Left lung (tissue), 4 donors: ENCODE measurements at regions not wholly inside any gene's neighbourhood (a gene's known extent, or its start where the extent isn't known, plus 50 kb on each side); places are given as distances from the start of the nearest gene placed in this dataset.

ENCODE experiments used
- ATAC-seq: fragments of 200-7000 bp; cut with Tn5 transposase; one replicate; pipeline ENCODE4 v1.9.1; 2020; ENCODE audit warnings: moderate library complexity
- DNase-seq, 4 donors: peaks; one replicate each; pipeline ENCODE4 v3.0.0-alpha.2; 2013 to 2020
- H3K27ac ChIP-seq, 2 donors: fragments of 200-600 bp; sonication (generic) in 1 of 2; one replicate each; pipeline versions ENCODE4 v1.5.0 to v1.8.0; 2020 to 2021
- H3K27me3 ChIP-seq, 2 donors: fragments of 200-600 bp; sonication (generic) in 1 of 2; one replicate each; pipeline versions ENCODE4 v1.5.0 to v1.8.0; 2020 to 2021
- H3K36me3 ChIP-seq, 2 donors: fragments of 200-600 bp; sonication (generic) in 1 of 2; one replicate each; pipeline versions ENCODE4 v1.5.0 to v1.8.0; 2020 to 2021
- H3K4me1 ChIP-seq, 2 donors: fragments of 200-600 bp; one replicate each; pipeline ENCODE4 v1.8.0; 2021
- H3K4me3 ChIP-seq, 2 donors: fragments of 200-600 bp; sonication (generic) in 1 of 2; one replicate each; pipeline versions ENCODE4 v1.5.0 to v1.8.0; 2020 to 2021; ENCODE audit warnings: mild to moderate bottlenecking in 1 of 2
- H3K9me3 ChIP-seq, 2 donors: fragments of 200-600 bp; sonication (generic) in 1 of 2; one replicate each; pipeline versions ENCODE4 v1.5.0 to v1.8.0; 2020 to 2021
- CTCF ChIP-seq, 2 donors: fragments of 200-600 bp; sonication (generic) in 1 of 2; IDR thresholded peaks; one replicate each; pipeline versions ENCODE4 v1.5.0 to v1.8.0; 2021; ENCODE audit warnings: antibody characterized with exemption in 2 of 2
- intact Hi-C, 2 donors: fragments of 100-400 bp; cut with DNase I; formaldehyde crosslinking; loops; one replicate each; pipeline versions ENCODE4 v1.11.2 to v1.14.2; 2022
- donor health status: DM: no; HTN: yes; CAD: no.
- donor health status: DM: no; HTN: no; CAD: no.

- H3K36me3 ChIP-seq, result no peaks in the 10 kb centered on the region
- no peak for ATAC-seq
- no peak for TF ChIP-seq CTCF (IDR thresholded peaks at IDR 0.05)
- no peak overlapping the region for H3K4me3 ChIP-seq
- H3K9me3 ChIP-seq, result no peaks in the 10 kb centered on the region
- no peaks in the 10 kb centered on the region for H3K4me1 ChIP-seq
- no peak for DNase-seq
- intact Hi-C loops, result no loop called here
- H3K27ac ChIP-seq, result no peak overlapping the region
- no peaks in the 10 kb centered on the region for H3K27me3 ChIP-seq
These were observed 733.8 kb upstream of the FANCL start for GRCh38 chr2:58974881-58975280.

- DNase-seq (no peak), ATAC-seq (no peak)
- Histone ChIP-seq H3K4me1 (no peaks in the 10 kb centered on the region), H3K4me3 (no peak overlapping the region), H3K36me3 (no peaks in the 10 kb centered on the region), H3K9me3 (no peaks in the 10 kb centered on the region), H3K27me3 (no peaks in the 10 kb centered on the region), H3K27ac (no peak overlapping the region)
- no peak for TF ChIP-seq CTCF (IDR thresholded peaks at IDR 0.05)
- intact Hi-C loops, result no loop called here
These were observed 733.3 kb upstream of the FANCL start for GRCh38 chr2:58974426-58974825.

GRCh38 chr2:58973811-58974281, 732.7 kb upstream of the FANCL start:
- peak; percentile 40 for ATAC-seq

GRCh38 chr2:58972737-58973136, 731.6 kb upstream of the FANCL start:
- no peak for DNase-seq
- Histone ChIP-seq H3K9me3 (no peaks in the 10 kb centered on the region), H3K36me3 (no peaks in the 10 kb centered on the region), H3K4me3 (no peak overlapping the region), H3K27ac (no peak overlapping the region), H3K4me1 (no peaks in the 10 kb centered on the region), H3K27me3 (no peaks in the 10 kb centered on the region)
- no peak for ATAC-seq
- TF ChIP-seq CTCF (IDR thresholded peaks at IDR 0.05), result no peak
- intact Hi-C loops, result no loop called here

More at GRCh38 chr2:58973811-58974281, 732.7 kb upstream of the FANCL start:
- H3K36me3 ChIP-seq, result no peaks in the 10 kb centered on the region
- no peaks in the 10 kb centered on the region for H3K4me1 ChIP-seq
- no peak overlapping the region for H3K27ac ChIP-seq
- no peaks in the 10 kb centered on the region for H3K9me3 ChIP-seq
- DNase-seq, result peak in 3 of 4 donors; percentile 11 to 54 (median 32)
- intact Hi-C loops, result no loop called here
- no peaks in the 10 kb centered on the region for H3K27me3 ChIP-seq
- TF ChIP-seq CTCF (IDR thresholded peaks at IDR 0.05), result no peak
- H3K4me3 ChIP-seq, result no peak overlapping the region

- H3K4me3 ChIP-seq, result no peak overlapping the region
- no peak overlapping the region for H3K27ac ChIP-seq
- H3K4me1 ChIP-seq, result no peaks in the 10 kb centered on the region
- no peaks in the 10 kb centered on the region for H3K27me3 ChIP-seq
- H3K9me3 ChIP-seq, result no peaks in the 10 kb centered on the region
- DNase-seq (no peak), ATAC-seq (no peak)
- no peak for TF ChIP-seq CTCF (IDR thresholded peaks at IDR 0.05)
- intact Hi-C loops, result no loop called here
- no peaks in the 10 kb centered on the region for H3K36me3 ChIP-seq
These were observed 730.6 kb upstream of the FANCL start for GRCh38 chr2:58971511-58972360.
